ENCODE measurements at regions not wholly inside any gene's neighbourhood (a gene's known extent, or its start where the extent isn't known, plus 50 kb on each side); places are given as distances from the start of the nearest gene placed in this dataset.
"Not testable (repeated sequence)": the region's sequence is repeated elsewhere in the genome, so short reads cannot be mapped to it uniquely, and the experiment has no call there.

- H3K27me3 ChIP-seq (ENCODE audit: control insufficient read depth in 1 of 2, insufficient read depth in 2 of 2, low read length in 2 of 2) = no peaks in the 10 kb centered on the region
- Mint-ChIP-seq H3K36me3 (ENCODE audit: low read depth) (no peaks in the 10 kb centered on the region), H3K4me1 (ENCODE audit: low read depth) (no peaks in the 10 kb centered on the region), H3K27ac (no peak overlapping the region), H3K27me3 (peaks cover 7% of the 10 kb centered on the region), H3K4me3 (no peak overlapping the region), H3K9me3 (no peaks in the 10 kb centered on the region)
- intact Hi-C loops (cut with DNase I, micrococcal nuclease) = no loop called here
- ATAC-seq (ENCODE audit: poor library complexity) (no peak), DNase-seq (peak in 2 of 14 experiments; percentile 3 to 5)
- H3K27ac ChIP-seq (ENCODE audit: low read depth in 1 of 2, low read length in 2 of 2) = no peak overlapping the region
- no peak overlapping the region for H3K4me3 ChIP-seq (ENCODE audit: low read length)
- no peak for TF ChIP-seq CTCF (IDR thresholded peaks at IDR 0.05)
- ChIA-PET POLR2A (no interaction called here), CTCF (interaction anchor here (0.6 to 1.3 kb wide), 2 partner anchors 10 to 24 kb away, joined by 3 to 4 read pairs; no protein-coding TSS in a partner anchor)
- H3K9me3 ChIP-seq (ENCODE audit: control insufficient read depth in 1 of 2, insufficient read depth in 1 of 2, low read length in 2 of 2) = no peaks in the 10 kb centered on the region
- H3K4me1 ChIP-seq (ENCODE audit: insufficient read depth, low read length) = no peaks in the 10 kb centered on the region
- no peaks in the 10 kb centered on the region for H3K36me3 ChIP-seq (ENCODE audit: insufficient read depth, low read length)
These were observed 60.0 kb upstream of the FER start for GRCh38 chr5:108687595-108688200.

GRCh38 chr5:108686676-108687075, 61.0 kb upstream of the FER start:
- ATAC-seq (ENCODE audit: poor library complexity) (no peak), DNase-seq (no peak)
- TF ChIP-seq CTCF (IDR thresholded peaks at IDR 0.05) = no peak
- no peaks in the 10 kb centered on the region for H3K27me3 ChIP-seq (ENCODE audit: control insufficient read depth in 1 of 2, insufficient read depth in 2 of 2, low read length in 2 of 2)
- Mint-ChIP-seq H3K27ac (no peak overlapping the region), H3K27me3 (peaks cover 7% of the 10 kb centered on the region), H3K4me3 (no peak overlapping the region), H3K36me3 (ENCODE audit: low read depth) (no peaks in the 10 kb centered on the region), H3K9me3 (no peaks in the 10 kb centered on the region), H3K4me1 (ENCODE audit: low read depth) (no peaks in the 10 kb centered on the region)
- no peak overlapping the region for H3K4me3 ChIP-seq (ENCODE audit: low read length)
- ChIA-PET POLR2A (no interaction called here), CTCF (interaction anchor here (1.3 to 1.4 kb wide), 2 partner anchors 11 to 23 kb away, joined by 3 to 4 read pairs; no protein-coding TSS in a partner anchor)
- no peaks in the 10 kb centered on the region for H3K36me3 ChIP-seq (ENCODE audit: insufficient read depth, low read length)
- H3K4me1 ChIP-seq (ENCODE audit: insufficient read depth, low read length) = no peaks in the 10 kb centered on the region
- H3K9me3 ChIP-seq (ENCODE audit: control insufficient read depth in 1 of 2, insufficient read depth in 1 of 2, low read length in 2 of 2) = no peaks in the 10 kb centered on the region
- no peak overlapping the region for H3K27ac ChIP-seq (ENCODE audit: low read depth in 1 of 2, low read length in 2 of 2)
- intact Hi-C loops (cut with DNase I, micrococcal nuclease) = no loop called here

- H3K36me3 ChIP-seq (ENCODE audit: insufficient read depth, low read length); intact Hi-C loops (cut with DNase I, micrococcal nuclease); H3K36me3 Mint-ChIP-seq (ENCODE audit: low read depth); H3K27ac ChIP-seq (ENCODE audit: low read depth in 1 of 2, low read length in 2 of 2); POLR2A ChIA-PET; H3K27me3 ChIP-seq (ENCODE audit: control insufficient read depth in 1 of 2, insufficient read depth in 2 of 2, low read length in 2 of 2); H3K27ac Mint-ChIP-seq; H3K4me3 Mint-ChIP-seq; H3K4me1 ChIP-seq (ENCODE audit: insufficient read depth, low read length); H3K4me3 ChIP-seq (ENCODE audit: low read length); ATAC-seq (ENCODE audit: poor library complexity); H3K9me3 Mint-ChIP-seq; H3K4me1 Mint-ChIP-seq (ENCODE audit: low read depth); H3K9me3 ChIP-seq (ENCODE audit: control insufficient read depth in 1 of 2, insufficient read depth in 1 of 2, low read length in 2 of 2); H3K27me3 Mint-ChIP-seq: not testable (repeated sequence)
- CTCF ChIA-PET = interaction anchor here (1.4 kb wide), 1 partner anchor 22 kb away, joined by 4 read pairs; no protein-coding TSS in a partner anchor
- DNase-seq = peak in 1 of 14 experiments; percentile 11
These were observed 62.1 kb upstream of the FER start for GRCh38 chr5:108685448-108686216.

All from CD4-positive, alpha-beta T cell (primary cell).